DND-41 (cell line): ENCODE measurements at regions not wholly inside any gene's neighbourhood (a gene's known extent, or its start where the extent isn't known, plus 50 kb on each side); places are given as distances from the start of the nearest gene placed in this dataset.

Source experiments
- ATAC-seq: fragments of 200-7000 bp; cut with Tn5 transposase; 3 replicates; pipeline ENCODE4 v1.9.1; 2021; ENCODE audit warnings: low read depth; ENCODE audit not compliant: insufficient read depth
- DNase-seq: peaks from one replicate; pipeline ENCODE4 v3.0.0-alpha.2; 2020
- H2AFZ ChIP-seq: 2 replicates; pipeline ENCODE4 v1.6.0; 2012; ENCODE audit warnings: low read depth, low read length
- H3K27ac ChIP-seq: 2 replicates; pipeline ENCODE4 v1.5.1; 2012; ENCODE audit warnings: low read length, inconsistent platforms
- H3K27me3 ChIP-seq: fragments of 200-600 bp; sonication (generic); 2 replicates; pipeline ENCODE4 v1.6.0; 2012; ENCODE audit warnings: low read length, mild to moderate bottlenecking, inconsistent platforms; ENCODE audit not compliant: insufficient read depth, poor library complexity
- H3K36me3 ChIP-seq: 2 replicates; pipeline ENCODE4 v1.5.1; 2012; ENCODE audit warnings: low read length, inconsistent platforms; ENCODE audit not compliant: insufficient read depth
- H3K4me1 ChIP-seq: 2 replicates; pipeline ENCODE4 v1.5.1; 2012; ENCODE audit warnings: mild to moderate bottlenecking, low read length; ENCODE audit not compliant: insufficient read depth
- H3K4me2 ChIP-seq: 2 replicates; pipeline ENCODE4 v1.6.0; 2012; ENCODE audit warnings: mild to moderate bottlenecking, moderate library complexity, low read length, inconsistent platforms; ENCODE audit not compliant: insufficient read depth
- H3K4me3 ChIP-seq, 2 experiments: fragments of 200-600 bp in 1 of 2; shearing (Covaris generic) in 1 of 2; 2 replicates each; pipeline ENCODE4 v1.5.1; 2012 to 2016; ENCODE audit warnings: inconsistent platforms in 2 of 2, low read length in 2 of 2, mild to moderate bottlenecking in 2 of 2, low read depth in 1 of 2, moderate library complexity in 1 of 2
- H3K79me2 ChIP-seq: 2 replicates; pipeline ENCODE4 v1.6.0; 2012; ENCODE audit warnings: low read length, inconsistent platforms; ENCODE audit not compliant: insufficient read depth
- H3K9ac ChIP-seq: 2 replicates; pipeline ENCODE4 v1.6.0; 2012; ENCODE audit warnings: low read depth, mild to moderate bottlenecking, inconsistent platforms, low read length, moderate library complexity
- H3K9me3 ChIP-seq: 2 replicates; pipeline ENCODE4 v1.5.1; 2012; ENCODE audit warnings: low read length, moderate library complexity, mild to moderate bottlenecking, inconsistent platforms; ENCODE audit not compliant: insufficient read depth, severe bottlenecking
- H4K20me1 ChIP-seq: 2 replicates; pipeline ENCODE4 v1.6.0; 2012; ENCODE audit warnings: low read length; ENCODE audit not compliant: insufficient read depth
- CTCF ChIP-seq: IDR thresholded peaks from 2 replicates; pipeline ENCODE4 v1.5.1; 2012; ENCODE audit warnings: borderline replicate concordance, low read length, moderate library complexity, mild to moderate bottlenecking; ENCODE audit not compliant: poor library complexity, severe bottlenecking; ENCODE audit errors: extremely low read depth
- EZH2 ChIP-seq: IDR thresholded peaks from 3 replicates; pipeline ENCODE4 v1.6.1; 2012; ENCODE audit warnings: borderline replicate concordance, low read depth, mild to moderate bottlenecking, moderate library complexity, low read length, inconsistent platforms; ENCODE audit not compliant: severe bottlenecking

- Histone ChIP-seq H2AFZ (no peak overlapping the region), H4K20me1 (no peaks in the 10 kb centered on the region), H3K27ac (no peak overlapping the region), H3K9ac (no peak overlapping the region), H3K36me3 (no peaks in the 10 kb centered on the region), H3K4me1 (no peaks in the 10 kb centered on the region), H3K27me3 (no peaks in the 10 kb centered on the region), H3K4me2 (no peak overlapping the region), H3K4me3 (no peak overlapping the region), H3K9me3 (no peaks in the 10 kb centered on the region), H3K79me2 (no peaks in the 10 kb centered on the region)
- DNase-seq (no peak), ATAC-seq (no peak)
- TF ChIP-seq EZH2 = no peak
- TF ChIP-seq CTCF = no peak
Observed at GRCh38 chr22:27407369-27407985, 394.1 kb downstream of the MN1 start.

GRCh38 chr22:27408068-27408467 lies 393.5 kb downstream of the MN1 start:
- DNase-seq = no peak
- Histone ChIP-seq H3K9me3 (no peaks in the 10 kb centered on the region), H3K36me3 (no peaks in the 10 kb centered on the region), H3K4me3 (no peak overlapping the region), H3K27ac (no peak overlapping the region), H3K9ac (no peak overlapping the region), H4K20me1 (no peaks in the 10 kb centered on the region), H2AFZ (no peak overlapping the region), H3K4me2 (no peak overlapping the region), H3K27me3 (no peaks in the 10 kb centered on the region), H3K79me2 (no peaks in the 10 kb centered on the region), H3K4me1 (no peaks in the 10 kb centered on the region)
- no peak for TF ChIP-seq EZH2
- TF ChIP-seq CTCF = no peak
- no peak for ATAC-seq

- Histone ChIP-seq H4K20me1 (no peaks in the 10 kb centered on the region), H3K4me2 (no peak overlapping the region), H3K27ac (no peak overlapping the region), H3K36me3 (no peaks in the 10 kb centered on the region), H3K4me3 (no peak overlapping the region), H3K27me3 (no peaks in the 10 kb centered on the region), H3K9me3 (no peaks in the 10 kb centered on the region), H3K9ac (no peak overlapping the region), H3K4me1 (no peaks in the 10 kb centered on the region), H3K79me2 (no peaks in the 10 kb centered on the region), H2AFZ (no peak overlapping the region)
- ATAC-seq = no peak
- TF ChIP-seq EZH2 (no peak), CTCF (no peak)
- no peak for DNase-seq
Observed at GRCh38 chr22:27409299-27409698, 392.3 kb downstream of the MN1 start.

- Histone ChIP-seq H3K36me3 (no peaks in the 10 kb centered on the region), H3K27ac (no peak overlapping the region), H3K4me3 (no peak overlapping the region), H3K9ac (no peak overlapping the region), H3K9me3 (no peaks in the 10 kb centered on the region), H3K4me2 (no peak overlapping the region), H3K27me3 (no peaks in the 10 kb centered on the region), H3K4me1 (no peaks in the 10 kb centered on the region), H2AFZ (no peak overlapping the region), H4K20me1 (no peaks in the 10 kb centered on the region), H3K79me2 (no peaks in the 10 kb centered on the region)
- no peak for TF ChIP-seq EZH2
- DNase-seq = no peak
- ATAC-seq = no peak
Observed at GRCh38 chr22:27412866-27413445, 388.6 kb downstream of the MN1 start.
